Hepatocyte (in vitro differentiated cells): ENCODE measurements at regions not wholly inside any gene's neighbourhood (a gene's known extent, or its start where the extent isn't known, plus 50 kb on each side); places are given as distances from the start of the nearest gene placed in this dataset.

Experiments used
- DNase-seq: peaks from one replicate; pipeline ENCODE4 v3.0.0-alpha.2; 2016; ENCODE audit warnings: low spot score
- H2AFZ ChIP-seq: fragments of 200-600 bp; sonication (generic); 2 replicates; pipeline ENCODE4 v1.6.0; 2016; ENCODE audit warnings: antibody characterized with exemption, mild to moderate bottlenecking
- H3K27ac ChIP-seq: fragments of 200-600 bp; sonication (generic); 2 replicates; pipeline ENCODE4 v1.5.1; 2016; ENCODE audit warnings: mild to moderate bottlenecking
- H3K27me3 ChIP-seq: fragments of 200-600 bp; sonication (generic); 2 replicates; pipeline ENCODE4 v1.6.1; 2016
- H3K36me3 ChIP-seq: fragments of 200-600 bp; sonication (generic); replicated peaks from 2 replicates; pipeline ENCODE4 v1.5.1; 2016; ENCODE audit warnings: low read depth; ENCODE audit not compliant: insufficient read depth
- H3K4me1 ChIP-seq: fragments of 200-600 bp; sonication (generic); 2 replicates; pipeline ENCODE4 v1.5.1; 2016; ENCODE audit warnings: mild to moderate bottlenecking, moderate library complexity; ENCODE audit not compliant: insufficient read depth
- H3K4me2 ChIP-seq: fragments of 200-600 bp; sonication (generic); 2 replicates; pipeline ENCODE4 v1.6.0; 2016
- H3K4me3 ChIP-seq: fragments of 200-600 bp; sonication (generic); 2 replicates; pipeline ENCODE4 v1.5.1; 2016; ENCODE audit warnings: mild to moderate bottlenecking
- H3K79me2 ChIP-seq: fragments of 200-600 bp; sonication (generic); 2 replicates; pipeline ENCODE4 v1.6.0; 2017; ENCODE audit warnings: mild to moderate bottlenecking
- H3K9me2 ChIP-seq: fragments of 200-600 bp; sonication (generic); replicated peaks from 2 replicates; pipeline ENCODE4 v1.6.0; 2017; ENCODE audit warnings: mild to moderate bottlenecking; ENCODE audit not compliant: insufficient read depth
- H3K9me3 ChIP-seq: fragments of 200-600 bp; sonication (generic); 2 replicates; pipeline ENCODE4 v1.5.1; 2016; ENCODE audit warnings: low read depth, mild to moderate bottlenecking
- H4K20me1 ChIP-seq: fragments of 200-600 bp; sonication (generic); 2 replicates; pipeline ENCODE4 v1.6.0; 2016; ENCODE audit warnings: mild to moderate bottlenecking; ENCODE audit not compliant: insufficient read depth, poor library complexity, severe bottlenecking
- EZH2 ChIP-seq: fragments of 200-600 bp; sonication (generic); IDR thresholded peaks from 2 replicates; pipeline ENCODE4 v1.6.1; 2016; ENCODE audit warnings: antibody characterized with exemption, mild to moderate bottlenecking, borderline replicate concordance
- EZH2phosphoT487 ChIP-seq: fragments of 200-600 bp; sonication (generic); IDR thresholded peaks from one replicate; pipeline ENCODE4 v1.6.1; 2018; ENCODE audit warnings: antibody characterized with exemption, mild to moderate bottlenecking, low read depth, moderate library complexity; ENCODE audit not compliant: unreplicated experiment, severe bottlenecking
- WGBS: methylation state at CpG from one replicate; pipeline ENCODE4 v1.1.6; 2016; ENCODE audit warnings: low lambda C conversion rate; ENCODE audit errors: missing lambda C conversion rate; 5-methylcytosine and 5-hydroxymethylcytosine counted together
- TF ChIP-seq, protein P1 (sequence below): fragments of 200-600 bp; sonication (generic); IDR thresholded peaks from 2 replicates; pipeline ENCODE4 v1.5.1; 2016; ENCODE audit warnings: antibody characterized with exemption, mild to moderate bottlenecking; ENCODE audit not compliant: poor library complexity

DNA sequence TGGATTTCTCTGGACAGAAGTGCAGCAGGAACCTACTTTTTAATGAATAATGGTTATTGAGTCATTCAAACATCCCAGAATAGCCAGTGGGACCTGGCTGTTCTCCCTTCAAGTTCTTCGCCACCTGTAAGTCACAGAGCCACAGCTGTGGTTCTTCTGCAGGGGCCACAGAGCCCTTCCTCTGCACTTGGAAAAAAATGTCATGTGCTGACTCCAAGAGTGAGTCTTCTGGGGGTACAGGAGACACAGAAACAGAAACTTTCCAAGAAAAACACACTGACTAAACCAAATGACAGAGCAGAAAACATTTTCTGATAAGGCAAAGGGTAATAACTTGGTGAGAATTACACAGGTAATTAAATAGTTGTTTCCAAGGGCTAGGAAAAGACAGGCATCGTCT, 68.7 kb upstream of the FN1 start:
- Histone ChIP-seq H3K4me1 (peaks cover 23% of the 10 kb centered on the region), H3K4me2 (peak overlapping the region; percentile 51), H3K36me3 (no peaks in the 10 kb centered on the region), H3K4me3 (no peak overlapping the region), H2AFZ (no peak overlapping the region), H3K9me3 (no peaks in the 10 kb centered on the region), H4K20me1 (no peaks in the 10 kb centered on the region), H3K9me2 (no peaks in the 10 kb centered on the region), H3K27ac (peak overlapping the region; percentile 72), H3K79me2 (no peaks in the 10 kb centered on the region), H3K27me3 (no peaks in the 10 kb centered on the region)
- DNase-seq = no peak
- WGBS = 78% methylated on average over 2 of the region's 2 CpGs
- TF ChIP-seq EZH2 (no peak), EZH2phosphoT487 (no peak)
- TF ChIP-seq, protein P1, sequence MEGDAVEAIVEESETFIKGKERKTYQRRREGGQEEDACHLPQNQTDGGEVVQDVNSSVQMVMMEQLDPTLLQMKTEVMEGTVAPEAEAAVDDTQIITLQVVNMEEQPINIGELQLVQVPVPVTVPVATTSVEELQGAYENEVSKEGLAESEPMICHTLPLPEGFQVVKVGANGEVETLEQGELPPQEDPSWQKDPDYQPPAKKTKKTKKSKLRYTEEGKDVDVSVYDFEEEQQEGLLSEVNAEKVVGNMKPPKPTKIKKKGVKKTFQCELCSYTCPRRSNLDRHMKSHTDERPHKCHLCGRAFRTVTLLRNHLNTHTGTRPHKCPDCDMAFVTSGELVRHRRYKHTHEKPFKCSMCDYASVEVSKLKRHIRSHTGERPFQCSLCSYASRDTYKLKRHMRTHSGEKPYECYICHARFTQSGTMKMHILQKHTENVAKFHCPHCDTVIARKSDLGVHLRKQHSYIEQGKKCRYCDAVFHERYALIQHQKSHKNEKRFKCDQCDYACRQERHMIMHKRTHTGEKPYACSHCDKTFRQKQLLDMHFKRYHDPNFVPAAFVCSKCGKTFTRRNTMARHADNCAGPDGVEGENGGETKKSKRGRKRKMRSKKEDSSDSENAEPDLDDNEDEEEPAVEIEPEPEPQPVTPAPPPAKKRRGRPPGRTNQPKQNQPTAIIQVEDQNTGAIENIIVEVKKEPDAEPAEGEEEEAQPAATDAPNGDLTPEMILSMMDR = no peak

- Histone ChIP-seq H3K4me3 (no peak overlapping the region), H4K20me1 (no peaks in the 10 kb centered on the region), H2AFZ (no peak overlapping the region), H3K4me1 (peaks cover 23% of the 10 kb centered on the region), H3K9me2 (no peaks in the 10 kb centered on the region), H3K9me3 (no peaks in the 10 kb centered on the region), H3K27me3 (no peaks in the 10 kb centered on the region), H3K4me2 (no peak overlapping the region), H3K27ac (no peak overlapping the region), H3K36me3 (no peaks in the 10 kb centered on the region), H3K79me2 (no peaks in the 10 kb centered on the region)
- TF ChIP-seq EZH2 = no peak
- TF ChIP-seq, protein P1 = no peak
- no peak for TF ChIP-seq EZH2phosphoT487
- 72% methylated on average over 1 of the region's 1 CpG for WGBS
- DNase-seq = no peak
Measured at GRCh38 chr2:215503381-215503780, 67.5 kb upstream of the FN1 start.

DNA sequence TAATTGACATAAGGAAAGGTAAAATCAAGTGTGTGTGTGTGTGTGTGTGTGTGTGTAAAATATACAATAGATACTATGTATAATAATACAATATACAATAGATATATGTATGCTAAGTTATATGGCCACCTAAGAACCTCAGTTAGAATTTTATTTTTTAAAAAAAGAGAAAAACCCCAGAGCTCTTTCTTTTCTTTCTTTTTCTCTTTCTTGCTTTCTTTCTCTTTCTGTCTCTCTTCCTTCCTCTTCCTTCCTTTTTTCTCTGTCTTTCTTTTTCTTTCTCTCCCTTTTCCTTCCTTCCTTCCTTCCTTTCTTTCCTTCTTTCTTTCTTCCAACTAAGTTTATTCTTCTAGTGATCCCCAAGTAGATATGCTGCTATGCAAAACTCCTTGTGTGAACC, 64.6 kb upstream of the FN1 start:
- Histone ChIP-seq H3K27ac (no peak overlapping the region), H3K27me3 (no peaks in the 10 kb centered on the region), H3K9me3 (no peaks in the 10 kb centered on the region), H3K4me3 (no peak overlapping the region), H4K20me1 (no peaks in the 10 kb centered on the region), H3K79me2 (no peaks in the 10 kb centered on the region), H3K4me2 (no peak overlapping the region), H3K4me1 (peaks cover 18% of the 10 kb centered on the region), H2AFZ (no peak overlapping the region), H3K36me3 (no peaks in the 10 kb centered on the region), H3K9me2 (no peaks in the 10 kb centered on the region)
- no peak for DNase-seq
- TF ChIP-seq, protein P1 = no peak
- TF ChIP-seq EZH2 (no peak), EZH2phosphoT487 (no peak)

GRCh38 chr2:215499331-215499730, 63.5 kb upstream of the FN1 start:
- no peak overlapping the region for H3K4me2 ChIP-seq
- no peak overlapping the region for H3K4me3 ChIP-seq
- H3K79me2 ChIP-seq = no peaks in the 10 kb centered on the region
- no peaks in the 10 kb centered on the region for H3K36me3 ChIP-seq
- peaks cover 8% of the 10 kb centered on the region for H3K4me1 ChIP-seq
- no peak for DNase-seq
- H3K9me3 ChIP-seq = no peaks in the 10 kb centered on the region
- H3K27me3 ChIP-seq = no peaks in the 10 kb centered on the region
- TF ChIP-seq EZH2 = no peak
- TF ChIP-seq EZH2phosphoT487 = no peak
- TF ChIP-seq, protein P1 = no peak
- H4K20me1 ChIP-seq = no peaks in the 10 kb centered on the region
- 53% methylated on average over 2 of the region's 2 CpGs for WGBS
- H3K9me2 ChIP-seq = no peaks in the 10 kb centered on the region
- peak overlapping the region; percentile 42 for H3K27ac ChIP-seq
- H2AFZ ChIP-seq = peak overlapping the region; percentile 28
